H4 (cell line): ENCODE measurements at regions not wholly inside any gene's neighbourhood (a gene's known extent, or its start where the extent isn't known, plus 50 kb on each side); places are given as distances from the start of the nearest gene placed in this dataset.

Source experiments
- DNase-seq: peaks from one replicate; pipeline ENCODE4 v3.0.0-alpha.2; 2015; ENCODE audit warnings: low spot score

DNA sequence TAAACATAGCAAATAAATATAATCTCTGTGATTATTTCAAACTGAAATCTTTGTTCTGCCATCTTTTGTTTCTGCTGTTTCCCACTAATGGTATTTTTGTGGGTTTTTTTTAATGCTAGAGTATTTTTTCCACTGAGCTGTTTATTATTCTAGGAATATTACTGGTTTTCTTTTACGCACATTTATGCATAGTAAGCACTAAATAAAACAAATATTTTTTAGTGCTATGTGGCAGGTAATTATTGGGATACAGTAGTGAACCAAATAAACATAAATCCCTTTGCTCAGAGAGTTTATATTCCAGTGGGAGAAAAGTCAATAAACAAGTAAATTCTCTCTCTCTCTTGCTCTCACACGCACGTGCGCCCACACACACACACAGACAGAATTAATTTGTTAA lies 397.4 kb downstream of the PRDM5 start:
- DNase-seq, result no peak

DNA sequence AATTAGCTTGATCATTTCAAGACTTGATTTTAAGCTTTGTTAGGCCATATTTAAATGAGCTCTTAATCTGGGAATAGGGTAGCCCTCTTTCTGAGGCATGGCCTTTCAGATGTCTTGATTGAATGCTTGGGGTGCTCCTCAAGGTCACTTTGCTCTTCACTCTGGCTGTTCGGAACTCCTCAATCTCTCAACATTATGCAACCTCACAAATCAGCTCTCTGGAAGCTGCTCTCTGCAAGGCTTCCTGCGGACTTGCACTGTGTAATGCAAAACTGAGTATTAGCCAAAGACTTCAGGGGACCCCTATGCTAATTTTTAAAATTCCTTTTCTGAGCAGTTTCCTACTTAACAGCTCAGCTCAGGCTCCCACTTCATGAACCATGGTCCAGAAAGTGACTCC lies 398.3 kb downstream of the PRDM5 start:
- DNase-seq, result no peak

DNA sequence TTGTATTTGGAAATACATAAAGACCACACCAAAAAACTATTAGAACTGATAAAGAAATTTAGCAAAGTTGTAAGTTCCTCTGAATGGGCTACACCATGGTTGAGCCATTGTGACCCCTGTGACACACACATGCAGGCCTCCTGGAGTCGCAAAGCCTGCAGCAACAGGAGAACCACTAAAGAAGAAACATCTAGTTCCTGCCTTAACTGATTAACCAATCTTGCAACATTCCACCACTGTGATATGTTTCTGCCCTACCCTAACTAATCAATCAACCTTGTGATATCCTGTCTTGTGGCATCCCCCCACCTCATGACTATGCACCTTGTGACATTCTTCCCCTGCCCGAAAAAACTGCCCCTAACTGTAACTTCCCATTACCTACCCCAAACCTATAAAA lies 401.8 kb downstream of the PRDM5 start:
- no peak for DNase-seq

DNA sequence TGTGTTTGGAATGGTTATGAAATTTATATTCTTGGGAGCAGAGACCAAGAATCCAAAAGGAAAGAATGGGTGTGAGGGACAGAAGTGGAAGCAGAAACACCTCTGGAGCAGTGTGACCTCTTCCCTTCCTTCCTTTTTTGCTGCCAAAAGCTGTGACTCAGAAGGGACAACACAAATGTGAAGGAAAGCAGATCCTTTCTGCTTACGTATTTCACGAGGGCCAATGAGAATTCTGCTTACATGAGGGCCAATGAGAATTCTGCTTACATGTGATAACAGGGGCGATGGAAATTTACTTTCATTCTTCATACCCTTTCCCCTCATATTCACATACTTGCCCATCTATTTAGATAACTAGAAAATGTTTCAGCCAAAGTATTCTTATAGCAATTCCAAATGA lies 404.6 kb downstream of the PRDM5 start:
- peak; percentile 96 for DNase-seq

DNA sequence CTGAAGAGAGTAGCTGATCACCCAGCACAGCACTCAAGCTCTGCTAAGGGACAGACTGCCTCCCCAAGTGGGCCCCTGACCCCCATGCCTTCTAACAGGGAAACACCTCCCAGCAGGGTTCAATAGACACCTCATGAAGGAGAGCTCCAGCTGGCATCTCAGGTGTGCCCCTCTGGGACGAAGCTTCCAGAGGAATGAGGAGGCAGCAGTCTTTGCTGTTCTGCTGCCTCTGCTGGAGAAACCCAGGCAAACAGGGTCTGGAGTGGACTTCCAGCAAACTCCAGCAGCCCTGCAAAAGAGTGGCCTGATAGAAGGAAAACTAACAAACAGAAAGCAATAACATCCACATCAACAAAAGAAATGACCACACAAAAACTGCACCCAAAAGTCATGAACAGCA lies 412.8 kb downstream of the PRDM5 start:
- no peak for DNase-seq

DNA sequence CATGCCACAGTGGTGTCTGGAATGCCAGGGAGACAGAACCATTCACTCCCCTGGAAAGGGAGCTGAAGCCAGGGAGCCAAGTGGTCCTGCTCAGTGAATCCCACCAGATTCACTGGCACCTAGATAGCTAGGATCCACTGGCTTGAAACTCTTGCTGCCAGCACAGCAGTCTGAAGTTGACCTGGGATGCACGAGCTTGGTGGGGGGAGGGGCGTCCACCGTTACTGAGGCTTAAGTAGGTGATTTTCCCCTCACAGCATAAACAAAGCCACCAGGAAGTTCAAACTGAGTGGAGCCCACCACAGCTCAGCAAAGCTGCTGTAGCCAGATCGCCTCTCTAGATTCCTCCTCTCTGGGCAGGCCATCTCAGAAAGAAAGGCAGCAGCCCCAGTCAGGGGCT lies 413.3 kb downstream of the PRDM5 start:
- DNase-seq, result no peak

DNA sequence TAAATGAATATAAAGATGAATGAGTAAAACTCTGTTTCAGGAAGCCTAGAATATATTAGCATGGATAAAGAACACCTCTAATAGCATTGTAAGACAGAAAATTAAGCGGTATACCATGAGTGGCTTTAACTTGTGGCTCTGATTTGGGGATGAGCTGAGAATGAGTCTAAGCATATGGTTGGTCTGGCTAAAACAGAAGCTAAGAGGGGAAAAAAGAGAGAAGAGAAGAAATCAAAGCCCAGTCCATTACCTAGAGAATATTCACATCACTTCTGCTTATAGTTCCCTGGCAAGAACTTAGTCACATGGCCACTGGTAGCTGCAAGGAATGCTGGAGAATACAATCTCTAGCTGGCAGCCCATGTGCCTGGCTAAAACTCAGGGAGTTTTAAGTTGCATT lies 414.5 kb downstream of the PRDM5 start:
- DNase-seq, result no peak

DNA sequence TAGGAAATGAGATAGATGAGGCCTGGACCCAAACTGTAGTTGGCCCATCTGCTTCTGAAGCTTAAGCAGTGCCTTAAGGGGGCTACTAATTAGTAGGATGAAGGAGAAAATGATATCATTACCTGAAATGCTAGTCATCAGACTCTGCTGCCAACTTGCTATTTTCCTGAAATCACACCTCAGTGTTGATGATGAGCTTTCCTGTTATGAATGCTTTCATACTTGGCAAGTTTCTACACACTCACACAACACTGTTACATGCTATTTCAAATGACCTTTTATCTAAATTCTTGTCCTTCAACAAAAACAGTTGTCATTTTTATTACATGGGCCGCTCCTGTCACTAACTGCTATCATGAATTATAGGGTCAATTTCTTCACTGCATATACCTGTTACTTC lies 416.0 kb downstream of the PRDM5 start:
- no peak for DNase-seq

DNA sequence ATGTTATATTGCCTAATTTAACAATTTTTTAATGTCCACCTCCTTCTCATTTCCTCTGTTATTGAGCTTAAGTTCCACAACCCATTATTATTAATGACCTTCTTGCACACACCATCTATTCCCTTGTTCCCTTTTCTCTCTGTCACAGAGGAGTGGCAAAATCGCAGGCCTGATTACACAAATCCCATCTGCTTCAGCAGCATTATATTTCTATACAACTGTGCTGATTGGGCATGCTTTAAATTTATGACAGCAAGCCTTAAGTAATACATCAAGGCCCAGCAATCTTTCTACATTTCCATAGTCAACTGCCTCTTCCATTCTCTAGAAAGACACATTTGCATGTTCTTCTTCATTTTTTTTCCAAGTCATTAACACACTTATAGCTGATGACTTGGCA lies 423.8 kb downstream of the PRDM5 start:
- DNase-seq, result no peak

DNA sequence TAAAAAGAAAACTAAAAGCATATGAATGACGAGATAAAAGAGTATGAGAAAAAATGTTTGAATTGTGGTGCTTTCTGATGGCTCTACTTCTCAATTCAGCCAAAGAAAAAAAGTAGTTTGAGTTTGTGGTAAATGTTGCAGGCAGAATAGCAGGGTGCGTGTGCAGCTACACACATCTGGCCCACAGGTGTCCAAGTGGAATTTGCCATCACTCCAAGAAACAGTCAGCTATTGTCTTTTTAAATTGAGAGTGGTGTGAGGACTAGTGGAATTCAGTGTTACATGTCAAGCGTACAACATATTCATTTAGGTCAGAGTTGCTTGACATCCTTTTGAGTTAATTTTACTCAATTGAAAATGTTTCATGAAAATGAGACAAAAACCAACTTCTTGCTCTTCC lies 424.8 kb upstream of the MAD2L1 start:
- no peak for DNase-seq

DNA sequence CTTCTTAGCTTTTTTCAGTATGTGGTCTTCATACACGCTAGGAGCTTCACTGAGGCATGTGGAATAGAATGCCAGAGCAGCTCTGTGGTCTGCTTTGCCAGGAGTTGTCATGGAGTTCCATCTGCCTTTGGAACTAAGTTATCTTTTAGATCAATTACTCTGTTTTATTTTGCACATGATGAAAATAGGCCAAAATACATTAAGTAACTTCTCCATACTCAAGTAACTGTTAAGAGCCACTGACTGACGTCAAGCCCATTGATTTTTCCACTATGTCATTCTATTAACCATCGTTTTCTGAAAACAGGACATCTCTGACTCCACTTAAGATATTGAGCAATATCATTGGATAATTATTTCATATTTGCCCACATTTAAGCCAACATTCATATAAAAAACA lies 415.1 kb upstream of the MAD2L1 start:
- DNase-seq, result no peak

DNA sequence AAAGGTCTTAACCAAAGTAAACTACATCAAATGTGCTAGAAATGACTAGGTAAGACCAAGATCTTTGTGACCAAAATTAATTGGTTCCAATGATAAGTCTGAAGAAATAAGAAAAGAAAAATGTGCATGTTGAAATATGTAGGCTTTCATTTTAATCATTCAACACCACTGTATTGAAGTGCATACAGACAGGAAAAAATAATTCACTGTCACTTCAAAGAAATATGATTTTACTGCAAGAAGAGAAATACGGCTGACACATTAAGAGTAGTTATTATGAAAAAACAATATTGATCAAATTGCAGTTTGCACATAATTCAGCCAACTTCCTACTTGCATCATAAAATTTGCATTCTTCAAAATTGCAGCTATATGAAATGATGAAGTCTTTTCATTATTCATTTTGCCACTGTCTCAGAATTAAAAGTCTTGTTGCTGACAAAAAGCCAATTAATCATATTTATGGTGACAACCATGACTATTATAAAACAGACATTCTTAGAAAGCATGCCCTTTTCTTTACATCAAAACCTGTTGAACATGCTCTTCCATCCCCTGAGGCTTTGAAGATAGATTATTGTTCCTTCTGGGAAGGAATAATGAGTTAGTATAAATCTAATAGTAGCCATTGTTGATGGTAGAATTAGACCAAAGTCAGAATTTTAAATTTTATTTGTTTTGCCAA lies 405.9 kb upstream of the MAD2L1 start:
- DNase-seq, result no peak

DNA sequence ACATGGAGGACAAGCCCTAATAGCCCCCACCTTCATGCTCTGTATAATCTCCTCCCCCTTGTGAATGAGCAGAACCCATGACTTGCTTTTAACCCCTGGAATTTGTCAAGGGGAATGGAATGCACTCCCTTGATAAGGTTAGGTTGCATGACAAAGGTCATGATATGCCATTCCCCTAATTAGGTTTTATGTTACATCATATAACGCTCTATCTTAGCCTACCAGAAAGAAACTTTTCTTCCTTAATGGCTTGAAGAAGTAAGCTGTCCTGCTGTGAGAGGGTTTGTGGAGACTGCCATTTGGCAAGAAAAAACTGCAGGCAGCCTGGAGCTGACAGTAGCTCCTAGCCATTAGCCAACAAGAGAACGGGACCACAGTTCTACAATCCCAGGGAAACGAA lies 399.8 kb upstream of the MAD2L1 start:
- DNase-seq, result no peak

DNA sequence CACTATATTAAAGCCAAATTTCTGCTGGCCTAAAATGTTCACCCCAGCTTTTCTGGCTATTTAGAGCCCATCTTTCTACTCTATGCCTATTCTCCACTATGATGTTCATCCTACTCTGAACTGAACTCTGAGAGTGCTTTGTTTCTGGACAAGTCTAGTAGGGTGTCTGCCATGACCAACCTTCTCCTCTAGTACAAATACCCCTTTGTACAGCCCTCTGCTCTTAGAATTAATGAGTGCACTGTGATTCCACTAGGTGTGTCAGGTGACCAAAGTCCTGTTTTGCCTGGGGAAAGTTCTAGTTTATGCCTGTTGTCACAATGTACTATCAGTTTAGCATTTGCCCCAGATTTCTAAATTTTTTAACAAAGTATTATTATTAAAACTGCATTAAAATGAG lies 388.1 kb upstream of the MAD2L1 start:
- DNase-seq, result no peak

DNA sequence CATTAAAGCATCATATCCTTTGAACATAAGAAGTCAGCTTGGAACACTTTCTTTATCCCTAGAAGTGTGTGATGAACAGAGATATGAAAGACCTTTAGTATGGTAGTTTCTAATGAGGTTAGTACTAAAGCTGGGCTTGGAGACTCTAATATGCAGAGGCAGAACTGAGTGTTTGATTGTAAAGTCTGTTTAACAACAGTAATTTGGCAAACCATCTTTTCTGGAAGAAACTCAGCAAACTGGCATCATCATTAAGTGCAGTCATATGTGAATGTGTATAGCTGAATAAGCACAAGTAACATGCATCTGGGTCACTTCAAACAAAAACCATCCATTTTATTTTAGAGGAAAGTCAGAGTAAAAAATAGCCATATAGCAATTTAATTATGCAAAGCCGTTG lies 385.9 kb upstream of the MAD2L1 start:
- DNase-seq, result no peak

DNA sequence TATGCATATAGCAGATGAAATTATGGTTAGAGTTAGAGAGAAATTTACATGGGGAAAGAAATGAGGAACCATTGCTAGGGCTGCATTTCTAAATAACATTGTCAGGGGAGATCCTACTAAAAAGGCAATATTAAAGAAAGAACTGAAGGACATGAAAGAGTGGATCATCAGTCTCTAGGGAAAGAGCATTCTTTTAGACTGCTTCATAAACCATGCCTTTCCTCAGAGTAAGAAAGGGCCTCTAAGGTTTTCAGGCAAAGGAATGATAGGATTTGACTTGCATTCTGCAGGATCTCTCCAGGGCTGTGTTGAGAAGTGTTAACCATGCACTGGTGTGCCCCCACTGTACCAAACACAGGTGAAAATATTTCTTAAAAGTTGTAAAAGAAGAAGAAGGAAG lies 385.4 kb upstream of the MAD2L1 start:
- DNase-seq, result no peak

DNA sequence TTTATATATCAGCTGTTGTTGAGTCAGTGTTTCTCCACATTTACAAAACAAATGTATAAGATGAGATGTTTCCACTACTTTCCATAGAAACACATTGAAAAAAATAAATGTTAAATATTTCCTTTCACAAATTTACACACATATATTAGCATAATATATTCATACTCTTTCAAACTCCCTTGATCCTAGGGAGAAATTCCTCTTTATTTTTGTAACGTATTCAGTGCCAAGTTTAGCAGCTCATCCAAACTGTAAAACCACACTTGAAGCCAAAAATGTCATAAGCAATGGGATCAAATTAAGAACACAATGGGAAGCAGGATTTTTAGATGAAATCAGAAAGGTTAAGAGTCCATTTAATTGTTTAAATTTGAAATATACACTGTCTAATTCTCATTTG lies 381.1 kb upstream of the MAD2L1 start:
- DNase-seq, result no peak

DNA sequence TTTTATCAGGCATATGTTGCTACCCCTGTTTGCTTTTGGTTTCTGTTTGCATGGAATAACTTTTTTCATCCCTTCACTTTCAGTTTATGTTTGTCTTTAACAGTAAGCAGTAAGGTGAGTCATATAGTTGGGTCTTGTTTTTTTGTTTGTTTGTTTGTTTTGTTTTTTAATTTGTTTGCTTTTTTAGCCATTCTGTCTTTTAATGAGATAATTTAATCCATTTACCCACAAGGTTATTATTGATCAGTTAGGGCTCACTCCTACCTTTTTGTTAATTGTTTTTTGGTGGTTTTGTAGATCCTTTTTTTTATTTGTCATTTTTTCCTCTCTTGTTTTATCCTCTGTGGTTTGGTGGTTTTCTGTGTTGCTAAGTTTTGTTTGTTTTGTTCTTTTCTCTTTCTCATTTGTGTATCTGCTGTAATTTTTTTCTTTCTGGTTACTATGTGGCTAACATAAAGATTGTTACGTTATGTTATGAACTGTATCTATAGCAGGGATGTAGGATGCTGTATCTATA lies 379.5 kb upstream of the MAD2L1 start:
- peak; percentile 63 for DNase-seq

DNA sequence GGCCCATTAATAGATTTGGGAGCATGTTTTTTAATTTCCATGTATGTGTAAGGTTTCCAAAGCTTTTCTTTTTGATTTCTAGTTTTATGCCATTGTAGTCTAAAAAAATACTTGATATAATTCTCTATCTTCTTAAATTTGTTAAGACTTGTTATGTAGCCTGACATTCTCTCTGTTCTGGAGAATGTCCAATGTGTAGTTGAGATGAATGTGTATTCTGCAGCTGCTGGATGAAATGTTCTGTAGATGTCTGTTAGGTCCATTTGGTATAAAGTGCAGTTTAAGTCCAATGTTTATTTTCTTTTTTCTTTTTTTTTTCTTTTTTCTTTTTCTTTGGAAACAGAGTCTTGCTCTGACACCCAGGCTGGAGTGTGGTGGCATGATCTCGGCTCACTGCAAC lies 378.5 kb upstream of the MAD2L1 start:
- DNase-seq, result no peak

DNA sequence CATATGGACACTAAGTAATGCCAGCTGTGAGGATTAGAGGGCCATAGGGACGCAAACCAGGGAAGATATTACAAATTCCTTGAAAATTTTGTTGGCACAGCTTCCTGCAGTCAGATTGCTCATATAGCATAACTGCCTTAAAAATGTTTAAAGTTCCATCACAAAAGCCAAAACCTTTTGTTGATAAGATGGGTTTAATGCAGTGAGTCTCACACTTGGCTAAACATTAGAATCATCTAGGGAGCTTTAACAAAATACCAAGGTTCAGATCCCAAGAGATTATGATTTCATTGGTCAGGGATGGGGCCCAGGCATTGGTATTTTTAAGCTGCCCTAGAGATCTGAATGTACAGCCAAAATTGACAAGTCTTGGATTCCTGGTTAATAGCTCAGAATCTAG lies 376.5 kb upstream of the MAD2L1 start:
- no peak for DNase-seq

DNA sequence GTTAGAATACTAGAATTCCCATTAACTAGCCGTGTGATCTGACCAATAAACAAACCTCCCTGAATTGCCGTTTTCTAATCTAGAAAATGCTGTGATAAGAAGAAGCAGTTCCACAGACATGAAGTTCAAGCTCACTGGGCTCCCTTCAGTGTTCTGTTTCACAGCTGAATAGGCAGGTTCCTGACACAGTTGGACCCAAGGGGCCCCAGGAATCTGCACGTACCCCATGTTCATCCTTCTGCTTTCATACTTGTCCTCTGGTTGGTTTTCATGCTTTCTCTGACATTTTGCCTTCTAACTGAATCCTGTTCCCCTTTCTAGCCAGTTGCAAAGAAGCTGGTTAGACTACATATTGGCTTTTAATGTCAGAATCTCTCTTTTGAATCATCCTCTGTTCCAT lies 374.1 kb upstream of the MAD2L1 start:
- no peak for DNase-seq

DNA sequence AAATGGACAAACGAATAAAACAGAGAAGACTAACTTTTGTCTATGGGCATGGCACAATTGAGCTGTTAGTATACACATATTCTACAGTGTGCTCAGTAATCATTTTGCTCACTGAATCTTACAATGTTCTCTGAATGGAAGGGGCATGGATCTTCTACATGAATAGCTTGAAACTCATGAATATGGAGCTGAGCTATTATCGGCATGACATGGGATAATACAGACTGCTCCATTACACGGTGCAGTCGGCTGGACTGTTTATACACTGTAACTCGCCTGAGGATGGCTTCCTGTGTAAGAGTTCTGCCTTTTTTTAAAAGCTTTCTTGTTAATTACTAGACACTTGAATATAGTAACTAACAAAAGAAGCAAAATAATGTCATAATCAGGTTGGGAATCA lies 368.5 kb upstream of the MAD2L1 start:
- no peak for DNase-seq

DNA sequence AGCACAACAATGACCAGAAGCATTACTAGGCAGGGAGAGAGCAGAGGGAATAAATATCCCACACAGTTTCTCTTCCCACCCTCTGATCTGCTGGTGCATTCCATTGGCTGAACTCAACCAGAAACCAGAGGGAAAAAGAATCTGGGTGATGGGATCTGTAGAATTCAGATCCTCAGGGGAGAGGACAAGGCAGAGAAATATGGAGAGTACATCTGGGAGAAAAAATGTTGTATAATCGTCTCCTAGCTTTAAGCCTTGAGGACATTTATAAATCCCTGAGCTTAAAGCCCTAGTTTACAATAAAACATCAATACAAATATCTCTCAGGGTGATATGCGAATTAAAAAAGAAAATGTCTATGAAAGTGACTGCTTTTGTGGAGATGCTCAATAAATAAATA lies 368.1 kb upstream of the MAD2L1 start:
- no peak for DNase-seq

DNA sequence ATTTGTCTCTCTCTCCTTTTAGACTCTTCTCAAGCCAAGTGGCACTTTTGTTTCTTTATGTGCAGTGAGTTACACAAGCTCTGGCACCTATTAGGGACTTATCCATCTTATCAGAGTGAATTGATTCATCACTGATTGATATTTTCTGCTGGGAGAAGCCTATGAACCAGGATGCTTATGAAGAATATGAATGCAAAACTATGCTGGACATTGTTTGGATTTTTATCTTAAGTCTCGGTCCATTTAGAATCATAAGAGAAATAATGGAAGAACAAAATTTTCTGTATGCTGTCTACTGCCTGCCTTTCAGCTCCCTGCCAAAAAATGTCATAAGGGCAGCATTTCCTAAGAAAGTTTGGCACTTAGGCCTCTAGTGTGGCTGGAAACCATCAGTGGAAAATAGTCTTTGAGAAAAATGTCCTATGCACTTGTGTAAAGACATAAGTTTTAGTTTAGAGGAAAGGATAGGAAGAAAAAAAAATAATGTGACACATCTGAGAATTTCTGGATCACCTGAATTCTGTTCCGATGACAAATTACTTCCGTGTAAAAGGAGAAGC lies 365.7 kb upstream of the MAD2L1 start:
- no peak for DNase-seq
